ENCODE measurements at regions not wholly inside any gene's neighbourhood (a gene's known extent, or its start where the extent isn't known, plus 50 kb on each side); places are given as distances from the start of the nearest gene placed in this dataset.

DNA sequence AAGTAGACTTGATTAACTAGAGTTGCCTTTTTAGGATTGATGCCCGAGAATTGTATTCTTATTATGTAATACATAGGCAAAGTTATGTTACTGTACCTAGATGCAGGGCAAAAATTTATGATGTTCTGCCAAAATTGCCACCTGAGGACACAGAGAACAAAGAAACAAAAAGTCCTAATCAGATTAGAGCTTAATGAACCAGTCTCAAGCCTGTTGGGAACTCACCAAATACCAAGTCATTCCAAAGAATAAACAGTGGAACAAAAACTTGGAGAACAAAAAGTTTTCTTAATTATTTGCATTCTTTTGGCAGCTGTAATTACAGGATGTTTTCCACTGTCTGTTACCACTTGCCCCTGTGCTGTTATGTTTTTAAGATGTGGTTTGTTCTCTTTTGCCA lies 154.7 kb upstream of the SGK1 start:
- TF ChIP-seq, protein P1, sequence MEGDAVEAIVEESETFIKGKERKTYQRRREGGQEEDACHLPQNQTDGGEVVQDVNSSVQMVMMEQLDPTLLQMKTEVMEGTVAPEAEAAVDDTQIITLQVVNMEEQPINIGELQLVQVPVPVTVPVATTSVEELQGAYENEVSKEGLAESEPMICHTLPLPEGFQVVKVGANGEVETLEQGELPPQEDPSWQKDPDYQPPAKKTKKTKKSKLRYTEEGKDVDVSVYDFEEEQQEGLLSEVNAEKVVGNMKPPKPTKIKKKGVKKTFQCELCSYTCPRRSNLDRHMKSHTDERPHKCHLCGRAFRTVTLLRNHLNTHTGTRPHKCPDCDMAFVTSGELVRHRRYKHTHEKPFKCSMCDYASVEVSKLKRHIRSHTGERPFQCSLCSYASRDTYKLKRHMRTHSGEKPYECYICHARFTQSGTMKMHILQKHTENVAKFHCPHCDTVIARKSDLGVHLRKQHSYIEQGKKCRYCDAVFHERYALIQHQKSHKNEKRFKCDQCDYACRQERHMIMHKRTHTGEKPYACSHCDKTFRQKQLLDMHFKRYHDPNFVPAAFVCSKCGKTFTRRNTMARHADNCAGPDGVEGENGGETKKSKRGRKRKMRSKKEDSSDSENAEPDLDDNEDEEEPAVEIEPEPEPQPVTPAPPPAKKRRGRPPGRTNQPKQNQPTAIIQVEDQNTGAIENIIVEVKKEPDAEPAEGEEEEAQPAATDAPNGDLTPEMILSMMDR (conservative IDR thresholded peaks at IDR 0.05), result no peak
- no peak for TF ChIP-seq ZFX (IDR thresholded peaks at IDR 0.05)
